GM23338 (cell line): ENCODE measurements at regions not wholly inside any gene's neighbourhood (a gene's known extent, or its start where the extent isn't known, plus 50 kb on each side); places are given as distances from the start of the nearest gene placed in this dataset.

ENCODE experiments used
- CTCF ChIP-seq, 2 experiments: fragments of 200-600 bp in 1 of 2; sonication (generic) in 1 of 2; conservative IDR thresholded peaks; 2 replicates each; pipeline versions ENCODE4 v1.5.1 to v1.6.1; 2016 to 2017; ENCODE audit warnings: antibody characterized with exemption in 2 of 2, low read depth in 2 of 2, mild to moderate bottlenecking in 2 of 2, moderate library complexity in 1 of 2
- EZH2phosphoT487 ChIP-seq: fragments of 200-600 bp; sonication (generic); IDR thresholded peaks from one replicate; pipeline ENCODE4 v1.8.1; 2018; ENCODE audit warnings: antibody characterized with exemption; ENCODE audit not compliant: unreplicated experiment

DNA sequence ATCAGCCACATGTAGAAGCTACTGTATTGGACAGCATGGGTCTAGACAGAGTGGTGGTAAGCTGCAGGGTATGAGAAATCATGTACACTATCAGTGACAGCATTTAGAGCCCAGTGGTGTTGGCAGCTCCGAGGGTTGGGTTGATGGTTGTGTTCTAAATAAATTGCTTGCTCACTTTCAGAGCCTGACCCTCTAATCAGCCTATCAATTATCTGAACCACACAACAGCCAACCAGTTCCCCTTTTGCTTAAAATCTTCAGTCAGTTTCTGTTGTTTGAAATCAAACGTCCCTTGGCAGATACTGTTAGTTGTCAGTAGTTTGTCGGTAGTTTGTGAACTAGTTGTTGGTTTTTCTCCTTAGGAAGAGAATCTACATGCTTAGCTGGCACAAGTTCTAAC is 99.8 kb upstream of the RAI2 start:
- TF ChIP-seq CTCF (conservative IDR thresholded peaks at IDR 0.05; ENCODE audit: low read depth in 2 of 2) (no peak), EZH2phosphoT487 (no peak)
